ENCODE measurements at regions not wholly inside any gene's neighbourhood (a gene's known extent, or its start where the extent isn't known, plus 50 kb on each side); places are given as distances from the start of the nearest gene placed in this dataset.

DNA sequence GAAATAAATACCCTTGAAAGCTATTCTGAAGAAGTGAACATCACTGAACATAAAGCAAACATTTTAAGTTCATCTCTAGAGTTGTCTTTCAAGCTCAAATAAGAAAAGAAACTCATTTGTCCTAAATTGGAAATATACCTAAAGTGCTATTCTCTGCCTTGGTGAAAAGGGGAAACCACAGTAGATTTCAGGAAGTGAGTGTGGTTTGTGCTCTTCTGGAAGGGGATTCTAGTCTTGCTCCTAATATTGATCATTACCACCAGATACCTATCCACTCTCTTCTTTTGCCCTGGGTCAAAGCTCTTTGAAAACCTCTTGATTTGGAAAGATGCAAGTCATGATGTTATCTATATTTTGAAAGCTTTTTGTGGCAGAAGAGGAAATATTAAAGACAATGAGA is 798.1 kb downstream of the ADGRL2 start:
- CTCF ChIA-PET = no interaction called here
- H3K4me3 Mint-ChIP-seq = no peak overlapping the region
- H3K36me3 Mint-ChIP-seq = no peaks in the 10 kb centered on the region
- no peaks in the 10 kb centered on the region for H3K9me3 Mint-ChIP-seq
- no peaks in the 10 kb centered on the region for H3K27me3 Mint-ChIP-seq (ENCODE audit: low read depth)
- peaks cover 16% of the 10 kb centered on the region for H3K4me1 Mint-ChIP-seq
- ATAC-seq (no peak), DNase-seq (ENCODE audit: low spot score) (no peak)
- TF ChIP-seq, protein P1, sequence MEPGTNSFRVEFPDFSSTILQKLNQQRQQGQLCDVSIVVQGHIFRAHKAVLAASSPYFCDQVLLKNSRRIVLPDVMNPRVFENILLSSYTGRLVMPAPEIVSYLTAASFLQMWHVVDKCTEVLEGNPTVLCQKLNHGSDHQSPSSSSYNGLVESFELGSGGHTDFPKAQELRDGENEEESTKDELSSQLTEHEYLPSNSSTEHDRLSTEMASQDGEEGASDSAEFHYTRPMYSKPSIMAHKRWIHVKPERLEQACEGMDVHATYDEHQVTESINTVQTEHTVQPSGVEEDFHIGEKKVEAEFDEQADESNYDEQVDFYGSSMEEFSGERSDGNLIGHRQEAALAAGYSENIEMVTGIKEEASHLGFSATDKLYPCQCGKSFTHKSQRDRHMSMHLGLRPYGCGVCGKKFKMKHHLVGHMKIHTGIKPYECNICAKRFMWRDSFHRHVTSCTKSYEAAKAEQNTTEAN (CRISPR knock-in tag; IDR thresholded peaks at IDR 0.05) = no peak
- no peak for TF ChIP-seq ZNF138 (CRISPR knock-in tag; conservative IDR thresholded peaks at IDR 0.05)
- no peak for TF ChIP-seq NFE2L1 (CRISPR knock-in tag; IDR thresholded peaks at IDR 0.05)
- TF ChIP-seq ZNF121 (CRISPR knock-in tag; IDR thresholded peaks at IDR 0.05) = no peak
- TF ChIP-seq, protein P2, sequence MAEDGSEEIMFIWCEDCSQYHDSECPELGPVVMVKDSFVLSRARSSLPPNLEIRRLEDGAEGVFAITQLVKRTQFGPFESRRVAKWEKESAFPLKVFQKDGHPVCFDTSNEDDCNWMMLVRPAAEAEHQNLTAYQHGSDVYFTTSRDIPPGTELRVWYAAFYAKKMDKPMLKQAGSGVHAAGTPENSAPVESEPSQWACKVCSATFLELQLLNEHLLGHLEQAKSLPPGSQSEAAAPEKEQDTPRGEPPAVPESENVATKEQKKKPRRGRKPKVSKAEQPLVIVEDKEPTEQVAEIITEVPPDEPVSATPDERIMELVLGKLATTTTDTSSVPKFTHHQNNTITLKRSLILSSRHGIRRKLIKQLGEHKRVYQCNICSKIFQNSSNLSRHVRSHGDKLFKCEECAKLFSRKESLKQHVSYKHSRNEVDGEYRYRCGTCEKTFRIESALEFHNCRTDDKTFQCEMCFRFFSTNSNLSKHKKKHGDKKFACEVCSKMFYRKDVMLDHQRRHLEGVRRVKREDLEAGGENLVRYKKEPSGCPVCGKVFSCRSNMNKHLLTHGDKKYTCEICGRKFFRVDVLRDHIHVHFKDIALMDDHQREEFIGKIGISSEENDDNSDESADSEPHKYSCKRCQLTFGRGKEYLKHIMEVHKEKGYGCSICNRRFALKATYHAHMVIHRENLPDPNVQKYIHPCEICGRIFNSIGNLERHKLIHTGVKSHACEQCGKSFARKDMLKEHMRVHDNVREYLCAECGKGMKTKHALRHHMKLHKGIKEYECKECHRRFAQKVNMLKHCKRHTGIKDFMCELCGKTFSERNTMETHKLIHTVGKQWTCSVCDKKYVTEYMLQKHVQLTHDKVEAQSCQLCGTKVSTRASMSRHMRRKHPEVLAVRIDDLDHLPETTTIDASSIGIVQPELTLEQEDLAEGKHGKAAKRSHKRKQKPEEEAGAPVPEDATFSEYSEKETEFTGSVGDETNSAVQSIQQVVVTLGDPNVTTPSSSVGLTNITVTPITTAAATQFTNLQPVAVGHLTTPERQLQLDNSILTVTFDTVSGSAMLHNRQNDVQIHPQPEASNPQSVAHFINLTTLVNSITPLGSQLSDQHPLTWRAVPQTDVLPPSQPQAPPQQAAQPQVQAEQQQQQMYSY (CRISPR knock-in tag; IDR thresholded peaks at IDR 0.05) = no peak
- no peak for TF ChIP-seq ZNF232 (CRISPR knock-in tag; IDR thresholded peaks at IDR 0.05)
- no peak for TF ChIP-seq NR1H2 (CRISPR knock-in tag; IDR thresholded peaks at IDR 0.05)
- TF ChIP-seq TEAD4 (CRISPR knock-in tag; IDR thresholded peaks at IDR 0.05) = no peak
- no peak for TF ChIP-seq ZNF671 (CRISPR knock-in tag; IDR thresholded peaks at IDR 0.05)
- TF ChIP-seq, protein P3, sequence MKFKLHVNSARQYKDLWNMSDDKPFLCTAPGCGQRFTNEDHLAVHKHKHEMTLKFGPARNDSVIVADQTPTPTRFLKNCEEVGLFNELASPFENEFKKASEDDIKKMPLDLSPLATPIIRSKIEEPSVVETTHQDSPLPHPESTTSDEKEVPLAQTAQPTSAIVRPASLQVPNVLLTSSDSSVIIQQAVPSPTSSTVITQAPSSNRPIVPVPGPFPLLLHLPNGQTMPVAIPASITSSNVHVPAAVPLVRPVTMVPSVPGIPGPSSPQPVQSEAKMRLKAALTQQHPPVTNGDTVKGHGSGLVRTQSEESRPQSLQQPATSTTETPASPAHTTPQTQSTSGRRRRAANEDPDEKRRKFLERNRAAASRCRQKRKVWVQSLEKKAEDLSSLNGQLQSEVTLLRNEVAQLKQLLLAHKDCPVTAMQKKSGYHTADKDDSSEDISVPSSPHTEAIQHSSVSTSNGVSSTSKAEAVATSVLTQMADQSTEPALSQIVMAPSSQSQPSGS (CRISPR knock-in tag; IDR thresholded peaks at IDR 0.05; ENCODE audit: borderline replicate concordance, low read depth) = no peak
- no peak for TF ChIP-seq EMX1 (CRISPR knock-in tag; IDR thresholded peaks at IDR 0.05)
- TF ChIP-seq ZNF263 (CRISPR knock-in tag; IDR thresholded peaks at IDR 0.05; ENCODE audit: low read depth) = no peak
- TF ChIP-seq, protein P4, sequence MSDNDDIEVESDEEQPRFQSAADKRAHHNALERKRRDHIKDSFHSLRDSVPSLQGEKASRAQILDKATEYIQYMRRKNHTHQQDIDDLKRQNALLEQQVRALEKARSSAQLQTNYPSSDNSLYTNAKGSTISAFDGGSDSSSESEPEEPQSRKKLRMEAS (CRISPR knock-in tag; IDR thresholded peaks at IDR 0.05) = no peak
- TF ChIP-seq, protein P5, sequence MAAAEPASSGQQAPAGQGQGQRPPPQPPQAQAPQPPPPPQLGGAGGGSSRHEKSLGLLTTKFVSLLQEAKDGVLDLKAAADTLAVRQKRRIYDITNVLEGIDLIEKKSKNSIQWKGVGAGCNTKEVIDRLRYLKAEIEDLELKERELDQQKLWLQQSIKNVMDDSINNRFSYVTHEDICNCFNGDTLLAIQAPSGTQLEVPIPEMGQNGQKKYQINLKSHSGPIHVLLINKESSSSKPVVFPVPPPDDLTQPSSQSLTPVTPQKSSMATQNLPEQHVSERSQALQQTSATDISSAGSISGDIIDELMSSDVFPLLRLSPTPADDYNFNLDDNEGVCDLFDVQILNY (CRISPR knock-in tag; IDR thresholded peaks at IDR 0.05) = no peak
- TF ChIP-seq, protein P6, sequence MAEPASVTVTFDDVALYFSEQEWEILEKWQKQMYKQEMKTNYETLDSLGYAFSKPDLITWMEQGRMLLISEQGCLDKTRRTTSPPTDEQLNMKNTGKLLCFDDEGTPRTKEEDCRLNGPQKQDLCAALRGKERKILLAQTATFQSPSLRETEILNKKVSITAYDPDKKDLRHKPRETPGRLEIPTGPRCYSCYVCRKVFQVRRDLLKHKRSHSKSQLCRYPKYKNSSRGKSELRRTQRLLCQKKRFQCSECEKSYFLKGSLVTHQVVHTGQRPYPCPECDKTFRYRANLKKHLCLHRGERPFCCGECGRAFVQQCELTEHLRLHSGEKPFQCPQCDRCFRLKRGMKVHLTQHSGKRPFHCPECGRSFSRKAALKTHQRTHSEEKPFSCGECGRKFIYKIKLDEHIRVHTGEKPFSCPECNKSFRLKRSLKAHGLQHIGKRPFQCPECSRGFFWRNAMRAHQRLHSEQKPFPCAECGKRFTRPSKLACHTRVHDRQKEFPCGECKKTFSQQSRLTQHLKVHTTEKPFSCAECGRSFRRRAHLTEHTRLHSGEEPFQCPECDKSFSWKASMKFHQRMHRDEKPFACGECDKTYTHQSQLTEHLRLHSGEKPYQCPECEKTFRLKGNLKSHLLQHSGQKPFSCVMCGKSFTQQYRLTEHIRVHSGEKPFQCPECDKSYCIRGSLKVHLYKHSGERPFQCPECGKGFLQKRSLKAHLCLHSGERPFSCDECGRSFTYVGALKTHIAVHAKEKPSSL (CRISPR knock-in tag; conservative IDR thresholded peaks at IDR 0.05) = no peak
- H3K27ac Mint-ChIP-seq = no peak overlapping the region
- POLR2A ChIA-PET = no interaction called here

DNA sequence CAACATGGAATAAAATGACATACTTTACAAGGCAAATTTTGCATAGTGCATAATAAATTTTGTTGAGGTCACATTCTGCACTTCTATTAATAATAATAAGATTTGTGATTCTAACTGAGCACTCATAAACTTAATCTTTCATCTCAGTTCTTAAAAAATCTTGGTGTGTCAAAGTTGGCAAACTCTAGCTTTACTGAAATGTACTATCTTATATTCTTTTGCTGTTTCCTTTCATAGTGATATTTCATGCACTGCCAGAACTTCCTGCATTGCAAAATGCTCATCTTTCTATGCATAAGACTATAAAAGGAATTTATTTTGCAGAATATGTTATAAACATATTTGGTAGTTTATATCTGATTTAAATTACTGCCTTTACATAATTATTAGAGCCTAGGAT is 797.6 kb downstream of the ADGRL2 start:
- Mint-ChIP-seq H3K4me1 (peaks cover 16% of the 10 kb centered on the region), H3K4me3 (no peak overlapping the region), H3K9me3 (no peaks in the 10 kb centered on the region), H3K27ac (no peak overlapping the region), H3K27me3 (ENCODE audit: low read depth) (no peaks in the 10 kb centered on the region), H3K36me3 (no peaks in the 10 kb centered on the region)
- DNase-seq (ENCODE audit: low spot score) = no peak
- no peak for ATAC-seq
- POLR2A ChIA-PET = no interaction called here
- CTCF ChIA-PET = no interaction called here
- TF ChIP-seq NFYB (CRISPR knock-in tag; conservative IDR thresholded peaks at IDR 0.05; ENCODE audit: low read depth) (no peak), FOXK1 (CRISPR knock-in tag; IDR thresholded peaks at IDR 0.05) (no peak), ZNF671 (CRISPR knock-in tag; IDR thresholded peaks at IDR 0.05) (no peak), NR3C1 (CRISPR knock-in tag; conservative IDR thresholded peaks at IDR 0.05; ENCODE audit: low read depth) (no peak), FOXP1 (CRISPR knock-in tag; IDR thresholded peaks at IDR 0.05; ENCODE audit: borderline replicate concordance) (no peak)
- TF ChIP-seq, protein P7, sequence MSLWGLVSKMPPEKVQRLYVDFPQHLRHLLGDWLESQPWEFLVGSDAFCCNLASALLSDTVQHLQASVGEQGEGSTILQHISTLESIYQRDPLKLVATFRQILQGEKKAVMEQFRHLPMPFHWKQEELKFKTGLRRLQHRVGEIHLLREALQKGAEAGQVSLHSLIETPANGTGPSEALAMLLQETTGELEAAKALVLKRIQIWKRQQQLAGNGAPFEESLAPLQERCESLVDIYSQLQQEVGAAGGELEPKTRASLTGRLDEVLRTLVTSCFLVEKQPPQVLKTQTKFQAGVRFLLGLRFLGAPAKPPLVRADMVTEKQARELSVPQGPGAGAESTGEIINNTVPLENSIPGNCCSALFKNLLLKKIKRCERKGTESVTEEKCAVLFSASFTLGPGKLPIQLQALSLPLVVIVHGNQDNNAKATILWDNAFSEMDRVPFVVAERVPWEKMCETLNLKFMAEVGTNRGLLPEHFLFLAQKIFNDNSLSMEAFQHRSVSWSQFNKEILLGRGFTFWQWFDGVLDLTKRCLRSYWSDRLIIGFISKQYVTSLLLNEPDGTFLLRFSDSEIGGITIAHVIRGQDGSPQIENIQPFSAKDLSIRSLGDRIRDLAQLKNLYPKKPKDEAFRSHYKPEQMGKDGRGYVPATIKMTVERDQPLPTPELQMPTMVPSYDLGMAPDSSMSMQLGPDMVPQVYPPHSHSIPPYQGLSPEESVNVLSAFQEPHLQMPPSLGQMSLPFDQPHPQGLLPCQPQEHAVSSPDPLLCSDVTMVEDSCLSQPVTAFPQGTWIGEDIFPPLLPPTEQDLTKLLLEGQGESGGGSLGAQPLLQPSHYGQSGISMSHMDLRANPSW (CRISPR knock-in tag; conservative IDR thresholded peaks at IDR 0.05; ENCODE audit: low read depth) = no peak
- TF ChIP-seq, protein P4 (CRISPR knock-in tag; IDR thresholded peaks at IDR 0.05) = no peak
- TF ChIP-seq, protein P6 (CRISPR knock-in tag; conservative IDR thresholded peaks at IDR 0.05) = no peak
